PFSK-1 (cell line): ENCODE measurements at regions not wholly inside any gene's neighbourhood (a gene's known extent, or its start where the extent isn't known, plus 50 kb on each side); places are given as distances from the start of the nearest gene placed in this dataset.

Experiments
- FOXP2 ChIP-seq: optimal IDR thresholded peaks from 2 replicates; pipeline ENCODE3; 2011; ENCODE audit warnings: borderline replicate concordance, control low read depth, inconsistent platforms; ENCODE audit not compliant: insufficient read depth; ENCODE audit errors: extremely low read length, extremely low read depth
- POLR2AphosphoS5 ChIP-seq: IDR thresholded peaks from 2 replicates; pipeline ENCODE4 v1.6.1; 2012; ENCODE audit warnings: low read depth, mild to moderate bottlenecking, control low read depth, low read length, moderate library complexity
- REST ChIP-seq, 2 experiments: IDR thresholded peaks; 2 replicates each; pipeline versions ENCODE4 v1.6.1 to v1.8.0; 2011 to 2012; ENCODE audit warnings: low read depth in 2 of 2, low read length in 2 of 2, control low read depth in 1 of 2, inconsistent platforms in 1 of 2, mild to moderate bottlenecking in 1 of 2, moderate library complexity in 1 of 2; ENCODE audit not compliant: insufficient read depth in 1 of 2
- TAF1 ChIP-seq: IDR thresholded peaks from 2 replicates; pipeline ENCODE4 v1.6.1; 2012; ENCODE audit warnings: low read length, control low read depth, borderline replicate concordance; ENCODE audit not compliant: insufficient read depth

DNA sequence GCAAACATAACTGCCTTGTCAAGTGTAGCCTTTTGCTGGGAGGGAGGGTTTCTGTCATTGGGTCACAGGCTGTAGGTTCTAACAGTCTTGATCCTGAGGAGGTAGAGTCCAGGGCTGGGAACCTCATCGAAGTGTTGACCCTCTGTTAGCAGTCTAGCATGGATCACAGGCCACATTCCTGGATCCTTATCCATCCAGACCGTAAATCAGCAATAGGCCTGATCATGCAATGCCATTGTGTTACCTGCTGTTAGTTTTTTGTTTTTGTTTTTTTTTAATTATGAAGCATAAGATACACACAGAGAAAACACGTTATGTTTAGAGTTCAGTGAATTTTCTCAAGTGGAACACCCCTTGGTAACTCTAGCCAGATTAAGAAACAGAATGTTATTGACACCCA, 282.0 kb upstream of the TPM1 start:
- TF ChIP-seq REST (IDR thresholded peaks at IDR 0.05; ENCODE audit: insufficient read depth in 1 of 2, low read depth in 2 of 2, low read length in 2 of 2): no peak
- no peak for TF ChIP-seq POLR2AphosphoS5
- no peak for TF ChIP-seq TAF1
- no peak for TF ChIP-seq FOXP2
